NCI-H82 treated with DMSO at 0.1 percent for 48 hours (cell line): ENCODE measurements at regions not wholly inside any gene's neighbourhood (a gene's known extent, or its start where the extent isn't known, plus 50 kb on each side); places are given as distances from the start of the nearest gene placed in this dataset.
"Not testable (repeated sequence)": the region's sequence is repeated elsewhere in the genome, so short reads cannot be mapped to it uniquely, and the experiment has no call there.

Experiments
- DNase-seq: peaks from one replicate; lab custom pipeline; 2025; ENCODE audit not compliant: unreplicated experiment; lab: John Stamatoyannopoulos, UW

DNA sequence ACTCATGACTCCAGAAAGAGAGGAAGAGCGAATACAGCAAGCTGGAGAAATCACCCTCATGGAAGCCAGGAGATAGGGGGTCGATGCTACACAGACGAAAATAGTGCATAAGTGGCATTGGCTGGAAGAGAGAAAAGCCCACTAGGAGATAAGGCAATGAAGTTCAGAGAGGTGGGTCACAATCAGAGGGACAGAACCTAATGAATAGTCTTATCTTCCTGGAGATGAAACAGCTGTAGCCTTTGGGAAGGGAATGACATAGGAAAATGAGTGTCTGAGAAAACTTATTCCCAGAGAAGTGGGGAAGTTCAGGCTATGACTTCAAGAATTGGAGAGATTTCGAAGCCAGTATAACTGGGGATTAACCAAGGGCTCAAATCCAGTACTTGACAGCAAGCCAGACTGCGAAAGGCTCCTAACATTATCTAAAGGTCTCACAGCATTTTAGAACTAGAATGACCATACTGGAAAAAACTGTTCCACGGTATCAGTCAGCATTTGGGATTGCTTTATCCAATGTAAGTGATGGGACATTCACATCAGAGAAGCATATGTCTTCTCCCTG is 211.1 kb downstream of the ZNF365 start:
- DNase-seq = no peak

DNA sequence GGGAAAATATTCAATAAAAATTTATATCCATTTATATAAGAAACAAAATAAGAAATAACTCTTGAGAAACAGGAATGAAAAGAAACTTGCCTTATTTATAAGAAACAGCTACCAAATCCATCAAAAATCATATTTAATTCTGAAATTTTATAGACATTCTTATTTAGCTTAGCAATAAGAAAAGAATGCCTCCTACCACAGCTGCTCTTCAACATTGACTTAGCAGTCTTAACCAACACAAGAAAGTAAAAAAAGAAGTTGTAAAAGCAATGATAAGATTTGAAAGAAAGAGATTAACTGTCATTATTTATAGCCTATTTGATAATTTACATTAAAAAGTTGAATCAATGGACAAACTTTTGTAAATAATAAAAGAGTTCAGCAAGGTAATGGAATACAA is 212.8 kb downstream of the ZNF365 start:
- DNase-seq = no peak

DNA sequence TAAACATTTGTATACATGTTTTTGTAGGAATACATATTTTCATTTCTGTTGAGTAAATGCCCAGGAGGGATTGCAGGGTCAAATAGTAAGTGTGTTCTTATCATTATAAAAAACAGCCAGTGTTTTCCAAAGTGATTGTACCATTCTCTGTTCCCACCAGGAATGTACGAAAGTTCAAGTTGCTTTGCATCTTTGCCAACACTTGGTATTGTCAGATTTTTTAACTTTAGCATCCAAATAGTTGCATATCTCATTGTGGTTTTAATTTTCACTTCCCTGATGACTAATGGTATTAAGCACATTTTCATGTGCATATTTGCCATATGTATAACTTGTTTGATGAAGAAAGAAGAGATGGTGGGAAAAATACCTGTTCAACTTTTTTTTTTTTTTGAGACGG is 213.9 kb downstream of the ZNF365 start:
- DNase-seq = no peak

DNA sequence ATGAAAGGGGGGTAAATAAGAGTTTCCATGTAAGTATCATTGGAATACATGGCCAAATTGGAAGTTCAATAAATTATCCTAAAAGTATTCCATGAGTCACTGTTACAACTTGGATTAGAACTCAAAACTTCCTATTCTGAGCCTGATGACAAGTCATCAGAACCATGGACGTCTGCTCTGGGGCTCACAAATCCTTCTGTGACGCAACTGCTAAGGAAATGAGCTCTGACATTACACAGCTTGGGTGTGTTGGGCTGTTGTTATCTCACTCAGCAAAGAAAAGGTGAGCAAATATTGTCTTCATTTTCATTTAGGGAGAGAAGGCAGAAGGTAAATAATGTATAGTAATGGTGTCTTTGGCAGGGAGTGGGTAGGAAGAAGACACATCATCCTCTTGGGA is 214.8 kb upstream of the ADO start:
- no peak for DNase-seq

DNA sequence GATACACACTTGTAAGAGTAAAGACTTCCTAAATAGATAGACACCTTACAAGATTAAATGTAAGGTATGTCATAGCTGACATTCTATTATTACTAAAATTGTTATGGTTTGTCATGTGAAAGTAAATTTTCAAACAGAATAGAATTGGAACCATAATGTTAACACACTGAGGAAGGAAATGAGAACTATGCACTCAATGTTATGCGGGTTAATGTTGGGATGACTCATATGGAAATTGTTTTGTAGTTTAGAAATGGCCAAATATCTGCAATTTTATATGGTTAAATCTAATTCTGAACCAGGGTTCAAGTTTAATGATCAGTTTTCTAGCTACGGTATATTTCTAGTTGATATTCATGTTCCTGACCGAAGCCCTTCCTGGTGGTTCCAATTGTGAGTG is 214.2 kb upstream of the ADO start:
- no peak for DNase-seq

DNA sequence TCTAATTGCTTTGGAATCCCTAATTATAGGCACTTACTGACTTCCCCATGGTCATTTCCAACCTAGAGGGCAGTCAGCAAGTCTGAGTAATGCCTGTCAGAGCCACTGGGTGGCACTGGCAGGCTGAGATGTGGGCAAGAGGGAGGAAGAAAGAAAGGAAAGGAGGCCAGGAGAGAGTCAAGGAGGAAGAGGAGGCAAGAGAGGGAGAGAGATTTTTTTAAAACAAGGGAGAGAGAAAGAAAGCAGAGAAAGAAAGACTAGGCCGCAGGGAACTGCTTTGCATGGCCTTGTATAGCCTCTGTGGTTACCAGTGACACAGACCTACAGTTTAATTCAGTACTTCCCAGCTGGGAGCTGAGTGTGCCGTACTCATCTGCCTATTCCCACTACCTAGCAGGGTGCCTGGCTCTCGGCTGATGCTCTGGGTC is 210.4 kb upstream of the ADO start:
- peak; percentile 37 for DNase-seq

DNA sequence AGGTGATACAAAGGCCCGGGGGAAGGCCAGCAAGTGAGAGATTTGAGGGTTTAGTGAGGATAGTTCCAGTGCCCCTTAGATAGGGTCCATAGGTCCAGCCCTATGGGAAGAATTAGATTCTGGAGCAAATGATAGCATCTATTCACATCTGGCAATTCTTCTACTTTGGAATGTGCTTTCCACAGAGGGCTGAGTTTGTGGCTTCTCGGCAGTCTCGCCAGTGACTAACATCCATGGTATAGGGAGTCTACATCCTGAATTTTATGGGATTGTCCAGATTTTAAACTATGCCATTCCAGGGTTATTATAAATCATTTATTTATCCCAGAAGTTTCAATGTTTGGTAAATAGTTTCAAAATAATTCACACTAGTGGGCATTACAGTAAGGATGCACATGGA is 207.3 kb upstream of the ADO start:
- no peak for DNase-seq

DNA sequence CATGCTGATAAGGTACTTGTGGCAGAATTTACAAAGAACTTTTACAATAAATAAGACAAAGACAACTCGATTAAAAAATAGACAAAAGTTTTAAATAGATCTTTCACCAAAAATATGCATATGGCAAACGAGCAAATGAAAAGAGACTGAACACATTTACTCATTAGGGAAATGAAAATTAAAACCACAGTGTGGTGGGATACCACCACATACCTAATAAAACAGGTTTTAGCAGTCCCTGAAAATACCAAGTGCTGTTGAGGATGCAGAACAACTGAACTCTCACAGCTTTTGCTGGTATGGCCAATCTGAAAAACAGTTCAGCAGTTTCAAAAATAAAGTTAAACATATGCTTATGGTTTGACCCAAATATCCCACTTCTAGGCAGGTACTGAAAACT is 205.4 kb upstream of the ADO start:
- no peak for DNase-seq

DNA sequence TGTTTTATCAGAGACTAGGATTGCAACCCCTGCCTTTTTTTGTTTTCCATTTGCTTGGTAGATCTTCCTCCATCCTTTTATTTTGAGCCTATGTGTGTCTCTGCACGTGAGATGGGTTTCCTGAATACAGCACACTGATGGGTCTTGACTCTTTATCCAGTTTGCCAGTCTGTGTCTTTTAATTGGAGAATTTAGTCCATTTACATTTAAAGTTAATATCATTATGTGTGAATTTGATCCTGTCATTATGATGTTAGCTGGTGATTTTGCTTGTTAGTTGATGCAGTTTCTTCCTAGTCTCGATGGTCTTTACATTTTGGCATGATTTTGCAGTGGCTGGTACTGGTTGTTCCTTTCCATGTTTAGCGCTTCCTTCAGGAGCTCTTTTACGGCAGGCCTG is 198.0 kb upstream of the ADO start:
- not testable (repeated sequence) for DNase-seq

DNA sequence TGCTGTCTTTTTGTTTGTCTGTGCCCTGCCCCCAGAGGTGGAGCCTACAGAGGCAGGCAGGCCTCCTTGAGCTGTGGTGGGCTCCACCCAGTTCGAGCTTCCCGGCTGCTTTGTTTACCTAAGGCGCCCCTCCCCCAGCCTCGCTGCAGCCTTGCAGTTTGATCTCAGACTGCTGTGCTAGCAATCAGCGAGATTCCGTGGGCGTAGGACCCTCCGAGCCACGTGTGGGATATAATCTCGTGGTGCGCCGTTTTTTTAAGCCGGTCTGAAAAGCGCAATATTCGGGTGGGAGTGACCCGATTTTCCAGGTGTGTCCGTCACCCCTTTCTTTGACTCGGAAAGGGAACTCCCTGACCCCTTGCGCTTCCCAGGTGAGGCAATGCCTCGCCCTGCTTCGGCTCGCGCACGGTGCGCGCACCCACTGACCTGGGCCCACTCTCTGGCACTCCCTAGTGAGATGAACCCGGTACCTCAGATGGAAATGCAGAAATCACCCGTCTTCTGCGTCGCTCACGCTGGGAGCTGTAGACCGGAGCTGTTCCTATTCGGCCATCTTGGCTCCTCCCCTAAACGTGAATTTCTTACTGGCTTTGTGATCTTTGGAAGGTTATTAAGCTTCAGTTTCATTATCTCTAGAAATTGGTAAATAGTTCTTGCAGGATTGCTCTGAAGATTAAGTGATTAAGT is 196.2 kb upstream of the ADO start:
- DNase-seq = not testable (repeated sequence)

DNA sequence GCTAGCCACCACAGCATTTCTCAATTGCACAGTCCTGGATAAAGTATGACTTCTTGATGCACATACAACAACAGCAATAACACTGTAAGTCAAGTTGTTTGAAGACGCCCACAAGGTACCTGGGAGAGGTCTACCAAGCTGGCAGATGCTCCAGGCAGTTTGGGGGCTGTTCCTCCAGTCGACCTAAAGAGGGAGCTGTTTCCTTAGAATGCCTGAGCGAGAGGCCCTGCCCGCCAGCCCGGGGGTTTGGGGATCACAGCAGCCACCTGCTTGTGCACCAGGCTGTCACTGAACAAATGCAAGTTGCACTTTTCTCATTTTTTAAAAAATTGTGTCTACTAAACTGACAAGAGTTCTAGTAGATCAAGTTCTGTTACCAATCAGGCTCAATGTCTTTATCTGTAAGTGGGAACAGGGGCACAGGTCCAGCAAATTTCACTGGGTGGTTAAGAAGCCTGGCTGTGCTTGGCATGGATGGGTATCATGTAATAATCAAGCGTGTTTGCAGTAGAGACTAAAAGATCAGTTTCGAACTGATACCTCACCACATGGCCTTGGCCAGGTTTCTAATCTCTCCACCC is 193.8 kb upstream of the ADO start:
- peak; percentile 14 for DNase-seq

DNA sequence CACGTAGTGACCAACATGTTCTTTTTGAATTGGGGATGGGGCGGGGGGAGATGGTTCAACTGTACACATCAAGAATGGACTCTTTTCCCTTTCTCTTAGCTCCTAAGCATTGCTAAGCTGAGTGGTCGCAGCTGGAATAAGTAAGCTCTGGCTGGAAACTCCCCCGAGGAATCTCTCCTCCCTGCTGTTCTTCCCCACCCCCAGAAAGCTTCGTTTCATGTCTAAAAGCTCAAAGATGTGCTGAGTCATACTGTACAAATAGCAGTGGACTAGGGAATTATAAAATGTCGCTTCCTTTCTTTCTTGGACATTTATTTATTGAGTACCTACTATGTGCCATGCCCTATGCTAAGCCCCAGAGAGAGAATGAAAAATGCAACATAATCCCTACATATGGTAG is 191.1 kb upstream of the ADO start:
- DNase-seq = no peak

DNA sequence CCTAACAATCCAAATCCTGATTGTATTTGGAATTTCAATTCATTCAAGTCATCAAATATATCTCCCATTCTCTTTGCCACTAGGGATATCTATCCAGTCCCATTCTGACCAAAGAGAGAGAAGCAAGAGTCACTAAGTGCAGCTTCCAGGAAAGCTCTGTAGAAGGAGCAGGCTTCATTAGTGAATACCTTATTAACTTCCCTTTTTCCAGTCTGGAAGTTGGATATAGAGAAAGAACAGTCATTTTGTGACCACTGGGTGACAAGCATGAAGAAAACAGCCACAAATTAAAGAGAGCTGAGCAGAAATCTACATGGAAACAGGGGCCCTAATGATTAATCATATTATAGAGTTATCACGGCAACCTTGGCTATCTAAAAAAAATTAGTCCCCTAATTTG is 190.7 kb upstream of the ADO start:
- DNase-seq = no peak

DNA sequence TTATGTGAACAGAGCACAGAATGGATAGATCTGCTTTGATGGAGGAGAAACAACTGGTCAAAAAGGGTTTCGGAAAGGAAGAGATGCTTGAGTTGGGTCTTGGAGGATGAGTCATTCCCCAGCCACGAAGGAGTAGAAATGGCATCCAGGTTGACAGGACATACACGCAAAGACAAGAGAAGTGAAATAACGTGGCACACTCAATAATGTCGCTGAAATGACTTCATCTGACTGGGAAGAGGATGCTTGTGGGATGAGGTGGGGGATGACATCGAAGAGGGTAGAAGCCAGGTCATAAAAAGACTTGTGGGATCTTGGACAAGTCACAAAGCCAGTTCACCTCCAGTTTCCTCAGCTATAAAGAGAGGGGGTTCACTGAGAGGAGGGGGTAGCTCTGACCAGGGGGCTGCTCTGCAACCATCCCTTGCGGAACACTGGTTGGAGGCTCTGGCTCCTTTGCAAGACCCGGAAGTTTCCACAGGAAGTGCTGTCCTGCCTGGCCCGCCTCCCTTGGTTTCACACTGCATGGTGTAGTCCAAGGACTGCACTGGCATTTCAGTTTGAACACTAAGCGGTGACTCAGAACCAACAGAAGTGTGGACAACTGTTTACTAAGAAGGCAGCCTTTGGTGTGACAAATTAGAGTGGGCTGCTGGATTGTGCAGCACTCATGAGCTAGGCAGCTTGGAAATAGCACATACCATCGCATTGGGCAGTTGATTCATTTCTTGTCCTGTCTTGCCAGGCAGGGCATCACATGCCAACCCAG is 189.9 kb upstream of the ADO start:
- DNase-seq = no peak

DNA sequence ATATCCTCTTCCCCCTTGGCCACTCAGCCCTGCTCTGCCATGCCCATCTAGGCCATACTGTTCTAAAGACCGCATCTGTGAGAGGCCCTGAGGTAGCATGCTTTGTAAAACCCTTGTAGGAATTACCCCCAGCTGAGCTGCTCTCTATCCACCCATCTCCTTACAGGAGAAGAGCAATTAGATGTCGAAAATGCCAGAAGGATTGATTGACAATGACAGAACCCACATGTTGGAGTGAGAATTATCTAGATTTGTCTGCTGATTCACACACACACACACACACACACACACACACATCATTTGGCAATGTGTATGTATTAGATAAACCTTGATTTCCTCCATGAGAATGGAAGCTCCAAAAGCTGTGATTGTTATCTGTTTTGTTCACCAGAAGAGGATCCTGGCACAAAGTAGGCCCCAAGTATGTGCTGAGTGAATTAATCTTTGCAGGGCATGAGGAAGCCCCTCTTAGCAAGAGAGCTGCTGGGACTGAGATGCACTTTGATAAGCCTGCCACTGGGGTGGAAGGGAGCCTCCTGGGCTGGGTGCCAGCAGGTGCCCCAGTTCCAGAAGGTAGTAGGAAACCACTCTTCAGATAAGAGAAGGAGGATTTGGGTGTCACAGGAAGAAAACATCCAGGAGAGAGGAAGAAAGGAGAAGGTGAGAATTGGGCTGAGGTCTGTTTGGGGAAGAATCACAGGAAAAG is 187.5 kb upstream of the ADO start:
- no peak for DNase-seq

DNA sequence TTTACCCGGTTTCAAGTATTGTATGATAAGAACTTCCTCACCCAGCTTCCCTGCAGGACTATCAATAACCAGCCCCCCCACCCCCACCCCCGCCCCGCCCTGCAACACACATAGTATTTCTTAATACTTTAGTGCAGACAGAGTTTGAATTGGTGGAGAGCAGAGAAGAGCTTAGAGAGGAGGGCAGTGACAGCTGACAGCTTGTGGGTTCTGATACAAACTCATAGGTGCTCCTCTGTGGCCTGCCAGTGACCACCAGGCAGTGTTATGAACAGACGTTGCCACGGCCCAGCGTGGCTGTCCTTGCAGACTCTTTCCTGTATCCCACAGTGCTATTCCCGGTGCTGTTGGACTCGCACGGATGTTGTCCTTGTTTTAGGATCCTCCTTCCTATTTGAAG is 186.9 kb upstream of the ADO start:
- no peak for DNase-seq

DNA sequence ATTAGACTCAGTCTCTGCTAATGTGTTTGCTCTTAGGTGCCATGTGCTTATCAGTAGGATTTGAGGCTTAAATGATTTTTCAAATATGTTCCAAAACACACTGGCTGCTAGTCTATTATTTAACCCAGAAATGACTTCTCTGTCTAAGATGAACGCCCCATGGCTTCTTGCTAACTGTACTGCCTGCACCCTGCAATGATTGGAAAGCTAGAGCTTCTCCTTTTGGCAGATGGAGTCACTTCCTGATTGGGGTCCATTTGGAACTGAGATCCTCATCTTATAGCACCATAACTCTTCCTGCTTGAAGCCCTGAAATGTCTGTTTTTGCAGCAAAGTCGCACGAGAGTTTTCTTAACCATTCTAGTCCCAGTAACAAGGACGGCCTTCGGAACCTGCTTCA is 186.5 kb upstream of the ADO start:
- no peak for DNase-seq

DNA sequence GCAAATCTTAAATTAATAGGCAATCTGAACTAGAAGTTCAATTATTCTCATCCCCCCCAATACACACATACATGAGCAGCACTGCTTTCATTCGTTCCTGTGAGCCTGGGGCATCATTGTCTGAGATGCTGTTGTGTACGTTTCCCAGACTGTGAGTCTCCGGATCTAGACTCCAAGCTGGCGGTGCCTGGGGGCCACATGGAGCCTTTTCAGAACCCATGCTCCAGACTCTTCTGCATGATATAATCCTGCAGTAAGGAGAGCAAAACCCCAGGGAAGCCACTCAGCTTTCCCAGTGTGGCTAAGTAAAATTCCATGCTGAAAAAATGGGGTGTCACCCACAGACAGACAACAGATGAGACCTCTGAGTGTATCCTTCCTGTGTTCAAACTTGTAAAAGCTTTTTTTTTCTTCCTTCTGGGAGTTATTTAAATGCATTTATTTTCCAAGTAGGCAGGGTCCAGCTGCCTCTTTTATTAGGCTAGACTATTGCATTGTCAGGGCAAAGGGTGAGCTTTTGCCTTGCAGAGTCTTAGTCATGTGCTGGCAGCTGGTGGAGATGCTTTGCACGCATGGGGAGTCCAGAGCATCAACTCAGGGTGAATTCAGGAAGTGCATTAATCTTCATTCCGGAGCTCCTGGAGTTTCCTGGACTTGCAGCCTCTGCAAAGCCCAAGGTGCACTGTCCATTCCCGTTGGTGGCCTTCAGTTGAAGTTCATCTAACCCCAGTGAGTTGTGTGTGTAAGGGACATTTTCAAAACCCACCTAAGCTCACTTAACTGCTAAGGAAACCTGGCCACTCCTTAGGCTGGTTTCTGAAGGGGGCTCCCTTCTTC is 185.7 kb upstream of the ADO start:
- no peak for DNase-seq

DNA sequence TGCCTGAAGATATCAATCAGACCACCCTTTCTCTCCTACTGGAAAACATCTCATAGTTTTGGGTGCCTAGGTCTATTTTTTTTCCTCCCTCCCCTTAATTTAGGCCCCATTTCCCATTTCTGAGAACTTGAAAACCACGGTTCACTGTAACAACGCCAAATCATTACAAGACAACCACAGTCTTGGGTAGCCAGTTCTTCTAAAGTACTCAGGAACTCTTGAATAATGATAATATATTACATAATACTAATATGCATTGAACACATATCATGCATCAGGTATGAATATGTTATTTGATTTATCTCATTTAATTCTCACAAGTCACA is 185.1 kb upstream of the ADO start:
- DNase-seq = no peak

DNA sequence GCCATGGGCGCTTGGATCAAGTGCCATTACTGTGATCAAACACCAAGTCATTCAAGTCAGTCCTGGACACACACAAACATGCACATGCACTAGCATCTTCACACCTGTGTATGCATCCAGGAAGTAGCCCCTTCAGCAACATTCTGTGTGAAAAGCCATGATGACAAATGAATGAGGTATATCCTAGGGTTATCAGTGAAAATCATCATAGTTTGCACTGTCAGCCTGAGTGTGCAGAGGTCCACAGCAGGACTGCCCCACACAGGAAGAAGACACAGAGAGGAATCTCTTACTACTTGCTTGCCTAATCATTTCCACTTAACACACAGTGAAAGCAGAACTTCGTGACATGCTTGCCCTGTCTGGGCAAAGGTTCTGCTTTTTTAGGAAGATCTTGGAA is 184.0 kb upstream of the ADO start:
- no peak for DNase-seq

DNA sequence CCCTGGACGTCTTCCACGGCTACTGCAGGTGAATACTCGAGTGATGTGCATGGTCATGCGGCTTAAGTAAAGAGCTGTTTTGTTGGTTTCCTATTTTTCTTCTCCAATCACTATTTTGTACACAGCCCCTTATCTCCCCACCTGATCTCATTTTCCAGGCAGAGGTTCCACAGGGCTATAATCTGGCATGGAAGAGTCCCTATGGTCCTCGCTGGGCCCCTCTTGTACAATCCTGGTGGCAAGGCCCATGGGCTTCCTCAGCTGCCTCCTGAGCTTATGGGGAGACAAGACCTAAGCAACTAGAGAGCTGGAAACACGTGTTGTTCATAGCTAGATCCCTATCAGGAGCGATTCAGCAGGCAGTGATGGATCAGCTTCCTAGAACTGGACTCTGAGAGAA is 181.3 kb upstream of the ADO start:
- DNase-seq = no peak
